GM21381 (cell line): ENCODE measurements at regions not wholly inside any gene's neighbourhood (a gene's known extent, or its start where the extent isn't known, plus 50 kb on each side); places are given as distances from the start of the nearest gene placed in this dataset.
"Not testable (repeated sequence)": the region's sequence is repeated elsewhere in the genome, so short reads cannot be mapped to it uniquely, and the experiment has no call there.

ENCODE experiments used
- ATAC-seq: cut with Tn5 transposase; IDR thresholded peaks from one replicate; pipeline ENCODE4 v1.9.1; 2021; ENCODE audit warnings: mild to moderate bottlenecking, moderate library complexity; ENCODE audit not compliant: unreplicated experiment

GRCh38 chr12:75812271-75813018 lies 219.1 kb downstream of the PHLDA1 start:
- ATAC-seq: no peak

DNA sequence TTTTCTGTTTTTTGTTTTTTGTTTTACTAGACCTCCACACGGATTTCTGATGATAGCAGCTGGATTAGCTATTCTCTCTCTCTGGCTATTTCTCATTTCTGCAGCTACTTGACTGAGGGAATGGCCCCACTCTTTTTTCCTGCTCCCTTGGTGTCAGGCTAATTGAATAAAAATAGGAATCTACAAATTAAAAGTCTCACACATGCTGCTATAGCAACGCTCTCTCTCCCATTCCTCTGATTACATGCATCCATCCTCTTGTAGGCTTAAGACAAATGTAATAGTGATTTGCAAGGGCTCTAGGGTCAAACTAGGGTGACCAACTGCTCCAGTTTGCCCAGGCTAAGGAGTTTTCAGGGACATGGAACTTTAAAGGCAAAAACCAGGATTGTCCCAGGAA lies 221.8 kb downstream of the PHLDA1 start:
- ATAC-seq: no peak

GRCh38 chr12:75807494-75807893 lies 224.1 kb downstream of the PHLDA1 start:
- ATAC-seq: no peak

- no peak for ATAC-seq
Measured at GRCh38 chr12:75805905-75806304, 225.7 kb downstream of the PHLDA1 start.

- ATAC-seq: no peak
Measured at GRCh38 chr12:75805320-75805719, 226.3 kb downstream of the PHLDA1 start.

DNA sequence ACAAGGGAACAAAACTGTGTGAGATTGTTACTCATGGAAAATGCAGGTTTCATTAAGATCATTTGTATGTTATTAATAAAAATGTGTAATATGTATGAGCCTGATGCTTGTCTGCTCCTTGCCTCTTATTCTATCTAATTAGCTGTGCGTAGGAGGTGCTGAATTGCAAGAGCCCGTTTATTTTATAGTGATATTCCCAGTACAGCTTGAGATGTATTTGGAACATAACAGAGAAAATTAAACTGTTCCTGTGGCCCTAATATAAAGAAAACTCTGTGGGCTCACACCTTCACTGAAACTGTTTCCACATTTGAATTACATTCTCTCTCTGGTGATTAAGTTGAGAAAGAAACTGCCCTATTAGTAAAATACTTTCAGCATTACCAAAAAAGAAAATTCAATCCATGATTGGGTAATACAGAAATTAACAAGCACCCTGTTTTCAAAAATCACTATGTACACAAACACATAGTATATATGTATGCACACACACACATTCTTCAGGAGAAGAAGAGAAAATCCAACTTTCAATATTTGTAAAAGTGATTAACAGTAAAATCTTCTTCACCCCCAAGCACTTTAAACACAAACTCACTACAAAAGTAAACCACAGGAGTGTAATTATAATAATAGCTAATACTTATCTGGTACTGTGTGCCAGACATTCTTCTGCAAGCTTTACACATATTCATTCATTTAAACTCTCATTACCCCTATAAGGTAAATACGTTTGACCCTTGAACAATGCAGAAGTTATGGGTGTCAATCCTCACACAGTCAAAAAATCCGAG lies 233.2 kb downstream of the PHLDA1 start:
- ATAC-seq: no peak

- ATAC-seq: no peak
Measured at GRCh38 chr12:75795125-75795524, 236.5 kb downstream of the PHLDA1 start.

- ATAC-seq: no peak
Measured at GRCh38 chr12:75792687-75793086, 238.9 kb downstream of the PHLDA1 start.

GRCh38 chr12:75790219-75790618 lies 241.4 kb downstream of the PHLDA1 start:
- no peak for ATAC-seq

GRCh38 chr12:75787146-75787545 lies 244.4 kb downstream of the PHLDA1 start:
- ATAC-seq: not testable (repeated sequence)

DNA sequence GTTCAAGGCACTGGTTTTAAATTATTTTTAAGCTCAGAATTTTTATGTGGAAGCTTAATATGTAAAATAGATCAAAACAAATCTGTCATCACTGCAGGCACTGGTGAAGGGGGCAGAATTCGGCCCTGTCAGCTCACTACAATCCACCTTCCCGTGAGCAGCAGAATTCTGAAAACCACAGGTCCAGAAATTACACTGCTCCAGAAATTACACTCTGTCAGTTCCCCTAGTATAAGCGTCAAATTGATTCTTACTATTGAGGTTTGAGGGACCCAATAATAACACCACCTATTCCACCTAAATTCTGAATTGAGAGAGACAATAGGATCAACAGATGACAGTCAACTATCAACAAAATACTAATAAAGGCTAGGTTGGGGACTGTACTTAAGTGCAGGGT lies 245.5 kb downstream of the PHLDA1 start:
- no peak for ATAC-seq

DNA sequence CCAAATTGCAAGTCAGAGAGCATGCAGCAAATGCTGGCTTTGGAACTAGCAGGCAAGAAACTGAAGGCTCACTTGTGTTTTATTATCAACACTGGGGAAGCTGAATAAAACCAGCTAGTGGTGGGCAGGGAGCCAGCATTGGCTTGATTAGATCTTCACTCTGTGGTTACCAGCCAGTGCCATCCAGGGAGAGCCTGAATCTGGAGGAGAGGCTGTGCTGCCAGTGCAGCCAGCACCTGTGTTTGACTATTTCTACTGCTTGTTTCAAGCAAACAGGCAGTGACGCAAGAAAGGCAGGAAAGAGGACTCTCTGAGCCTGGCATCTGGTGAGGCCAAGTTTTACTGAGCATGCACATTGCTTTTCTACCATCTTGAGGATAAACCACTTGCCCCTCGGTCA lies 247.0 kb downstream of the PHLDA1 start:
- no peak for ATAC-seq

DNA sequence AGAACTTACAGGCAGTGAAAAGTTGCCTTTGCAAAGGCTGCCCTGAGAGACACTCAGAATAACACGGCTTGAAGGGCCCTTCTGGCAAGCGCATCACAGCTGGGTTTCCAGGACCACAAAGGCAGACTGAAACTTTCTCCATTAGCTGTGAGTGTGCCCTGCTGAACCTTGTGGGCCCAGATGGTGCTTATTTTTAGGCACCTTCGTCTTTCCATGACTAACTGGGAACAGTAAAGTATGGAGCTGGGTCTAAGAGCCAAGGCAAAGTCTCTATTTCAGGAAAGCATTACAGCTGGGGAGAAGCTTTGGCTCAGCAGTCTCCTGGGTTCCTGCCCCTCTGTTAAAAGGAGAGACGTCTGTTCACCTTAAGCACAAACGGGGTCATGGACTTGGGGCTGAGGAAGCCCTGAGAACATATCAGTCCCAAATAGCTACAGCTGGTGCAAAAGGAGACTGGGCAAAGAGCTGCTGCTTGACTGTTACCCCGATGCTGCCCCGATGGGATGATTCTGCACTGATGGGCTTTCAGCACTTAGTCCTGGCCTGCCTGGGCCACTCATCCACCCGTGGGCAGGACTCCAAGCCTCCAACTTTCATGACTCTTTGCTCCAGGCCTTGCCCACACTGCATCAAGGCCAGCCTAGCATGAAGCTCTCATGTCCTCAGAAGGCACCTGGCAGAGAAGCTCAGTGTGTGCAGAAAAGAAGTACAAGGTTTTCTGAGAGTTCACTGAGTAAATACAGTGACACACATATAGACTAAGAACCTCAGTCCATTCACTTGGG lies 248.3 kb downstream of the PHLDA1 start:
- no peak for ATAC-seq

DNA sequence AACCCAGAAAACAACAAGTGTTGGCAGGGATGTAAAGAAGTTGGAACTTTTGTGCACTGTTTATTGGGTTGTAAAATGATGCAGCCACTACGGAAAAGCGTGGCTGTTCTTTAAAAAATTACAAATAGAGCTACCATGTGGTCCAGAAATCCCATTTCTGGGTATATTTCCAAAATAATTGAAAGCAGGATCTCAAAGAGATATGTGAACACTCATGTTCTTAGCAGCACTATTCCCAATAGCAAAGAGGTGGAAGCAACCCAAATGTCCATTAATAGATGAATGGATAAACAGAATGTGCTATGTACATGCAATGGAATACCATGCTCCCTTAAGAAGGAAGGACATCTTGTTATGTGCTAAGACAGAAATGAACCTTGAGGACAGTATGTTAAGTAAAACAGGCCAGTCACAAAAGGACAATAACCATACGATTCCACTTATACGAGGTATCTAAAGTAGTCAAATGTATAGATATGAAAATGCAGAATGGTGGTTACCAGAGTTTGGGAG lies 249.5 kb downstream of the PHLDA1 start:
- ATAC-seq: no peak

DNA sequence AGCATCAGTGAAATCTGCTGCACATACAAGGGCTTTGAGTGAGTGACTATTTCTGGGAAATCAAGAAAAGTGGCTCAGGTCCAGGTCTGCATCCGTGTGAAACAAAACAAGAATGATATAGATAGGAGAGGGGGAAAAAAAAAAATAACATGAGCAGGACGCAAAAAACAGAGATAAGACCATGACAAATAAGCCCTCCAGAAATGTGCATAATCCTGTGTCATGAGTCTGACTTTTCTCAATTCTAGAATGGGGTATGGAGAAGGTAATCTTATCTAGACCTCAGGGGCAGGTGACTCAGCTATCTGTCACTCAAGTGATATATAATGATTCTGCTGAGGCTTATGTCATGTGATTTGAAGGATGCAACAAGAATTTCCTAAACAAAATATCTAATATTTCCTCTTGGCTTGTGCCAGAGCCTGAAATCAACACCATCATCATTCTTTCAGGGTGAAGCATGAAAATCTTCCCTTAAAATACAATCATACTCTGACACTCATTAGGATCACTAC lies 250.0 kb downstream of the PHLDA1 start:
- no peak for ATAC-seq

DNA sequence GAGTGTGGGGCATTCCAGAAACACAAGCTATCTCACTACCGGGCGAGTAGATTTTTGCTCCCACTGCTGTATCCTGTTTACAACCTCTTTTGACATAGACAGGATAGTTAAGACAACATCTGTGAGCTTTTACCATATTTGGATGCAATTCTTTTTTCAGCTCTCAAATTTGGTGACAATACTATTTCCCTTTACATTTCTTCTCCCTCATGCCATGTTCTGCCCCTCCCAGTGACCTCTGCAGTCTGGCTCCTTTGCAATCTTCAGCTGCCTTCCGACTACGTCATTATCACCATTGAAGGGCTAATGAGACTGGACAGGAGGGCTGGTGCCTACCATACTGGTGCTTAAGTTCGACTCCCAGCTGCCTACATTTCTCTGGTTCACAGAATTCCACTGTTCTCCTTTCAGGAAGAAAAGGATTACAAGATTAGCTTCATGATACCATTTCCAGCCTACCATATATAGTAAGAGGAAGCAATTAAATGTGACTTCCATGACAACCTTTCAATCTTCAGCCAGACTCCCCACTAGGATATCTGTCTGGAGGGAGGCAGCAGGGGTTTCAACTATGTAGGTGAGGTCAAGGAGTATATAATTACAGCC lies 251.6 kb downstream of the PHLDA1 start:
- ATAC-seq: no peak

DNA sequence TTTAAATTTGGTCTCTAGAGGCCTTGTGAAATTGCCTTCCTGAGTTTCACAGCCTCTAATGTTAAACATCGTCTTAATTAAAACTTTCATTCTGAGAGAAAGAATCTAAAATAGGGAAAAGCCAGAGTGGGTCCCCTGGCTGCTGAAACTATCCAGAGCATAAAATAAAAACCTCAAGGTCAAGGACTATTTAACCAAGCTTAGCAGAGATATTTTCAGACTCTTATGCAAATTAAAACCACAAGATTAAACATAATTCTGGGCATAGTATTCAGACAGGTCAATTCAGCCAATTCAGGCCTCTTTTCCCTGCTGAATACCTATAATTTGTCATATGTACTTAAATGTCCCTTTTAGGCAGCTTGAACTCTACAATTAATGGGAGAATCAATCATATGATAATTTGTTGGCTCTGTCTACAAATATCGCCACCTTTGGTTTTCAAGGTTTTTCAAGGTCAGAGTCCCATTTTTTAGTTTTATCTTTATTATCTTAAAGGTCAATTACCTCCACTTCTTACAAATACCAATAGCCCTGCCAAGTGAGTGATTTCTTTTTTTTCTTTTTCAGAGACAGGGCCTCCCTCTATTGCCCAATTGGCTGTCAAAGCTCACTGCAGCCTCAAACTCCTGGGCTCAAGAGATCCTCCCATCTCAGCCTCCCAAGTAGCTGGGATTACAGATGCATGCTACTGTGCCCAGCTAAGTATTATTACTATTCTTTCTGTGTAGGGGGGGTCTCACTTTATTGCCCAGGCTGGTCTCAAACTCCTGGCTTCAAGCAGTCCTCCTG lies 257.1 kb downstream of the PHLDA1 start:
- ATAC-seq: no peak

GRCh38 chr12:75773377-75773776 lies 258.2 kb downstream of the PHLDA1 start:
- no peak for ATAC-seq

- ATAC-seq: no peak
Measured at GRCh38 chr12:75771023-75771422, 259.6 kb upstream of the KRR1 start.

- no peak for ATAC-seq
Measured at GRCh38 chr12:75767957-75768356, 256.5 kb upstream of the KRR1 start.
